ENCODE measurements at regions not wholly inside any gene's neighbourhood (a gene's known extent, or its start where the extent isn't known, plus 50 kb on each side); places are given as distances from the start of the nearest gene placed in this dataset.

DNA sequence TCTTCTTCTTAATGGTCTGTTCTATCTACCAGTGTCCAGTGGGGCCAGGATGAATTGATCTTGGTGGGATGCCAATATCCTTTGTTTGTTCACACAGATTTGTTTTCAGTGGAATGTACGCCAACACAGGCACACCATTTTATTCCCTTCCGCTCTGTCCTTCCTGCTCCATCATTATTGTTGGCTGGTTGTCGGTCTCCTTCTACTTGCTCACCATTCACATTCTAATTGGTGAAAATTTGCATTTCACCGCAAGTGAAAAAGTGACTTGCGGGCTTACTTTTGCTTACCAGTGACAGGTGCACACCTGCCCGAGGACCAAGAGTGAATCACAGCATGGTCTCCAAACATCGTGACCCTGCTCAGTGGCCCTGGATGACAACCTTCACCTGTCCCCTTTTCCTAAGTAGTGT, 148.3 kb downstream of the NOC3L start:
- DNase-seq: no peak
- Mint-ChIP-seq H3K4me1 (no peaks in the 10 kb centered on the region), H3K36me3 (ENCODE audit: low read depth) (no peaks in the 10 kb centered on the region), H3K27me3 (peaks cover 4% of the 10 kb centered on the region), H3K27ac (no peak overlapping the region), H3K4me3 (no peak overlapping the region), H3K9me3 (no peaks in the 10 kb centered on the region)
- ChIA-PET CTCF (no interaction called here), POLR2A (no interaction called here)

DNA sequence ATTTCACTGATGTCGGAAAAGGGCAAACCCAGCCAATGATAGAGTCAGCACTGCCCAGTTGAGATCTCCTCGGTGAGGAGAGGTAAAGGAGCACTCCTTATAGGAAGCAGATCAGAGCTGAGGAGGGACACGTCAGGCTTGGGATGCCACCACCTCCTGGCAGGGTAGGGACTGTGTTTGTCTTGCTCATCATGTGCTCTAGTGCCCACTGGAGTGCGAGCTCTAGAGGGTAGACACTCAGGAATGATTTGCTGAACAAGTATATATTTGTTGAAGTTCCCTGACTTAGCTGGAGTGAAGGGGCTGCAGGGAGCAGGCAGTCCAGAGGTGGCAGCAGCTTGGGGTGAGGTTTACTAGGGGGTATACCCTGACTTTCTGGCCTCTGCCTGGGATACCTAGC, 146.5 kb downstream of the NOC3L start:
- ChIA-PET CTCF (interaction anchor here (1.7 kb wide), 1 partner anchor 11 kb away, joined by 4 read pairs; no protein-coding TSS in a partner anchor), POLR2A (no interaction called here)
- peaks cover 6% of the 10 kb centered on the region for H3K27me3 Mint-ChIP-seq
- H3K4me3 Mint-ChIP-seq: no peak overlapping the region
- DNase-seq: no peak
- no peaks in the 10 kb centered on the region for H3K36me3 Mint-ChIP-seq (ENCODE audit: low read depth)
- H3K4me1 Mint-ChIP-seq: no peaks in the 10 kb centered on the region
- H3K27ac Mint-ChIP-seq: no peak overlapping the region
- no peaks in the 10 kb centered on the region for H3K9me3 Mint-ChIP-seq

DNA sequence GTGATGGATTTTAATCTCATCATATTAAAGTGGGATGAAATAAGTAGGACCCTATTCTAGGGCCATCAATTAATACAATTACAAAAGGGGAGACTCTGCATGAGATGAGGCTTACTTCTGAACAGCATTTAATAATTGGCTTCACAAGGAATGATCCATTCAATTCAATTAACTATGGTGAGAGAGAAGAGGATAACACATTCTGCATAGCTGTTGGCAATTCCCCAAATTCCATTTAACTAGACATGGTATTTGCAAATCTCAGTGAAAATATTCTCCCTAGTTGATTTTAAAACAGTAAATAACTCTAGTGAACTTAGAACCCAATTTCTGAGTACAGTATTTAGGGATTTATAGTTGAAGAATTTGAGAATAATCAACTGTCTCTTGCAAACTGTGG, 145.3 kb downstream of the NOC3L start:
- H3K9me3 Mint-ChIP-seq: no peaks in the 10 kb centered on the region
- POLR2A ChIA-PET: no interaction called here
- CTCF ChIA-PET: no interaction called here
- no peaks in the 10 kb centered on the region for H3K4me1 Mint-ChIP-seq
- H3K36me3 Mint-ChIP-seq (ENCODE audit: low read depth): no peaks in the 10 kb centered on the region
- H3K4me3 Mint-ChIP-seq: no peak overlapping the region
- DNase-seq: no peak
- H3K27me3 Mint-ChIP-seq: peaks cover 6% of the 10 kb centered on the region
- H3K27ac Mint-ChIP-seq: no peak overlapping the region

DNA sequence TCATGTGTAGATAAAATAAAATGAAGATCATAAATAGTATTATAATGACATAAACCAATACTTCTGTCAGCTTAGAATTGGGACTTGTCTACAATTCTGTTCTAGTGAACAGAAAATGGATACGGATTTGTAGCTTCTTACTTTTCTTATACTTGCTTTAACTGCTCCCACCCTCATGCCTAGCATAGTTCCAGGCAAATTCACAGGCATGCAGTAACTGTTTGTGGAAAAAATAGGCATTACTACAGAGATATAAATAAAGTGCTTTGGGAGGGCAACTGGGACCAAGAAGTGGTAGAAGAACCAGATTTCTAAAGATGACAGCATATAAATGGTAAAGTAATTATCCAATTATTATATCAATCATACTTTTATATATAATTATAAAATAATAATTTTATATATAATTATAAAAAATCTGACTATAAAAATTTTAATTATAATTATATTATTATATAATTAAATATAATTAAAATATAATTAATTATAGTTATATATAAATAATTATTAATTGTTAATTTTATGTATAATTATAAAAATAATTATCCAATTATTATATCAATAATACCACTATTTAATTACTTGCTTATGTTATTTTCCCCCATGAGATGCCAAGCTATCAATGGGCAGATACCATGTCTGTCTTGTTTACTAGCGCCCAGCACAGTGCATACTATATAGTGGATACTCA, 144.1 kb downstream of the NOC3L start:
- ChIA-PET CTCF (interaction anchor here (0.6 kb wide), 1 partner anchor 30 kb away, joined by 3 read pairs; no protein-coding TSS in a partner anchor), POLR2A (no interaction called here)
- H3K36me3 Mint-ChIP-seq (ENCODE audit: low read depth): no peaks in the 10 kb centered on the region
- H3K4me3 Mint-ChIP-seq: no peak overlapping the region
- no peak overlapping the region for H3K27ac Mint-ChIP-seq
- DNase-seq: no peak
- peaks cover 6% of the 10 kb centered on the region for H3K27me3 Mint-ChIP-seq
- H3K9me3 Mint-ChIP-seq: no peaks in the 10 kb centered on the region
- H3K4me1 Mint-ChIP-seq: no peaks in the 10 kb centered on the region

DNA sequence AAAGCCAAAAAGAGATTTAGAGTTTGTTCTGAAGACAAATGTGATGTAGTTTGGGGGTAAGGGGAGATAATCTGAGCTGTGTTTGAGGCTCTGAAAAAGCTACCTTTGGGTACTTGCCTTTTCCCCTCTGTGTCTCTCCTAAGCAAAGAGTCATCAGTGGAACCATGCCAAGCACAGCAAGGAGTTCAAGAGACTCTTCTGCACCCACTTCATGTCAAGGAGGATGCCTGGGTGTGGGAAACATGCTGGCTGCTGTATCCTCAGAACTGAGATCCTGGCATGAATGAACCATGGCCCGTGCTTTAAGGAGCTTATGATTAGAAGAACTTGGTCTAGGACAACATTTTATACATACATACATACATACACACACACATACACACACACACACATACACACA, 142.9 kb downstream of the NOC3L start:
- H3K9me3 Mint-ChIP-seq: no peaks in the 10 kb centered on the region
- no peak overlapping the region for H3K27ac Mint-ChIP-seq
- ChIA-PET CTCF (no interaction called here), POLR2A (no interaction called here)
- H3K27me3 Mint-ChIP-seq: peaks cover 6% of the 10 kb centered on the region
- H3K4me3 Mint-ChIP-seq: no peak overlapping the region
- no peaks in the 10 kb centered on the region for H3K36me3 Mint-ChIP-seq (ENCODE audit: low read depth)
- H3K4me1 Mint-ChIP-seq: no peaks in the 10 kb centered on the region
- no peak for DNase-seq

DNA sequence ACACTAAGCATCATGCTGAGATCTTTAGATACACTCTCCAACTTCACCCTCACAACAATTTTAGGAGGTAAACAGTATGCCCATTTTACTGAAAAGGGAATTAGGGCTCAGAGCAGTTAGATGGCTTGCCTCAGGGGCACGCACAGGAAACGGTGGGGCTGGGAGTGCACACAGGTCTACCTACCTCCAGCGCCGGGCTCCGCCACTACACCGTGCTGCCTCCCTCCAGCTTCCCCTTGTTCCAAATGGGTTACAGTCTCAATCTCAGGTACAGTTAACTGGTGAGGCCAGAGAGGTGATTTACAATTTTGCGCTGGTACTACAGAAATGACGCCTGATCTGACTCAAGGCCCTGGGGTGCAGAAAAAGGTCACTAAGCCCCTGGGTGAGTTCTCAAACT, 142.0 kb downstream of the NOC3L start:
- CTCF ChIA-PET: no interaction called here
- Mint-ChIP-seq H3K27ac (no peak overlapping the region), H3K4me1 (no peaks in the 10 kb centered on the region), H3K9me3 (no peaks in the 10 kb centered on the region), H3K27me3 (peaks cover 6% of the 10 kb centered on the region), H3K4me3 (no peak overlapping the region), H3K36me3 (ENCODE audit: low read depth) (no peaks in the 10 kb centered on the region)
- DNase-seq: no peak
- POLR2A ChIA-PET: no interaction called here

DNA sequence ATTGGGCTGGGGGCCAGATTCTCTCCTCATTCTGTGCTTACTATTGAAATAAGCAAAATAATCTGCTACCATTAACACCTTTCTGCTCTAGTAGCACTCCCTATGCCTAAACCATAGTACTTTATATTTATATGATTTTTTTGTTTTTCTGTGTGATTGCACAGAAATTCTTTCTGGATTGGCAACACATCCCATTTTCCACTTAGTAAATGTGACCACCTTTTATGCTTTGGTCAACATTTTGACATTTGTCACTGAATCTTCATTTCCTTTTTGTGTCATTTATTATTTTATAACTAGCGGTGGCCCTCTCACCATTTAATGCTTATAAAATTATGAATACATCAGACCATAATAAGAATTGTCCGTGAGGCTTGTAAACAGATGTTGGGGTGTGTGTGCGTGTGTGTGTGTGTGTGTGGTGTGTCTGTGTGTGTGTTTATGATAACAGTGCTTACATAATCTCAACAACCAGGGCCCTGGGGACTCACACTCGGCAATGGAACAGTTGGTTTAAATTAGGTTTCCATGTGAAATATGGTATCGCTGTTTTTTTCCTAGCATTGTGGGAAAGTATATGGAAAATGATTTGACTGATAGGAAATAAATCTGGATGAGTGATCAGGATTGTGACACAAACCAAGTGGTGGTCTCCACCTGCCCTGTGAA, 138.9 kb downstream of the NOC3L start:
- POLR2A ChIA-PET: no interaction called here
- peaks cover 4% of the 10 kb centered on the region for H3K27me3 Mint-ChIP-seq
- H3K36me3 Mint-ChIP-seq (ENCODE audit: low read depth): no peaks in the 10 kb centered on the region
- no peak for DNase-seq
- no peak overlapping the region for H3K27ac Mint-ChIP-seq
- no peaks in the 10 kb centered on the region for H3K9me3 Mint-ChIP-seq
- H3K4me1 Mint-ChIP-seq: no peaks in the 10 kb centered on the region
- CTCF ChIA-PET: no interaction called here
- H3K4me3 Mint-ChIP-seq: no peak overlapping the region

DNA sequence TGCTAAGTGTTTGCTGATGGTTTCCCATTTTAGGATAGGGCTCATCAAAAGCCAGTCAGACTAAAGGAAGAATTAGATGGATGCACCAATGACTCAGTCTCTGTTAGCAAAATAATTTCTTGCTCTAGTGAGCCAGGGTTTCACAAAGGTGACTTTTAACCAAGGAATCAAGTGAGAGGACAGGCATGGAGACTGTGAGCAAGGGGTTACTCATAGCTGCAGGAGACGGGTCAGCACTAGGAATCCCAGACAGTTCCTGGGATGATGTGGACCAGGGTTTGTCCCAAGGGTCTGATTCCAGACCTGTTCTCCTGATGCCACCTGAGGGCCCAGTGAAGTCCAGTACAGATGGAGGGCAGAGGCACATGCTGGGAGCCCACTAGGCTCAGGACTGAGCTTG, 138.1 kb downstream of the NOC3L start:
- Mint-ChIP-seq H3K27ac (no peak overlapping the region), H3K9me3 (no peaks in the 10 kb centered on the region), H3K36me3 (ENCODE audit: low read depth) (no peaks in the 10 kb centered on the region), H3K4me3 (no peak overlapping the region), H3K27me3 (peaks cover 2% of the 10 kb centered on the region), H3K4me1 (no peaks in the 10 kb centered on the region)
- DNase-seq: no peak
- POLR2A ChIA-PET: no interaction called here
- CTCF ChIA-PET: no interaction called here

DNA sequence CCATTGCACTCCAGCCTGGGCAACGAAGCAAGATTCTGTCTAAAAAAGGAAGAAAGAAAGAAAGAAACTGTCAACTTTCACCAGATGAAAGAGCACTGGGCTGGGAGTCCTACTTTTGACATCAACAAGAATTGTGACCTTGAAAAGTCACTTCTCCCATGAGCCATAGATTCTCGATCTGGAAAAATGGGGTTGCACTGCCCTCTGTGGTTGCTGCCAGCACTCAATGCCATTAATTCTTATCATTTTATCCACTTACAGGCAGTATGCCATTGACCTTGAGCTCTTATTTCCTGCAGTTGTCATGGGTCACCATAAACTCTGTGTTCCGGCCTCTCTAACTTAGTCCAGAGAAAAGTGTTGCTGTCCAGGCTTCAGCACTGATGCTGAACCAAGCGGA, 137.2 kb downstream of the NOC3L start:
- no peak overlapping the region for H3K4me3 Mint-ChIP-seq
- H3K27me3 Mint-ChIP-seq: no peaks in the 10 kb centered on the region
- no peaks in the 10 kb centered on the region for H3K4me1 Mint-ChIP-seq
- no peaks in the 10 kb centered on the region for H3K36me3 Mint-ChIP-seq (ENCODE audit: low read depth)
- no peak overlapping the region for H3K27ac Mint-ChIP-seq
- ChIA-PET POLR2A (no interaction called here), CTCF (no interaction called here)
- no peaks in the 10 kb centered on the region for H3K9me3 Mint-ChIP-seq
- DNase-seq: no peak

DNA sequence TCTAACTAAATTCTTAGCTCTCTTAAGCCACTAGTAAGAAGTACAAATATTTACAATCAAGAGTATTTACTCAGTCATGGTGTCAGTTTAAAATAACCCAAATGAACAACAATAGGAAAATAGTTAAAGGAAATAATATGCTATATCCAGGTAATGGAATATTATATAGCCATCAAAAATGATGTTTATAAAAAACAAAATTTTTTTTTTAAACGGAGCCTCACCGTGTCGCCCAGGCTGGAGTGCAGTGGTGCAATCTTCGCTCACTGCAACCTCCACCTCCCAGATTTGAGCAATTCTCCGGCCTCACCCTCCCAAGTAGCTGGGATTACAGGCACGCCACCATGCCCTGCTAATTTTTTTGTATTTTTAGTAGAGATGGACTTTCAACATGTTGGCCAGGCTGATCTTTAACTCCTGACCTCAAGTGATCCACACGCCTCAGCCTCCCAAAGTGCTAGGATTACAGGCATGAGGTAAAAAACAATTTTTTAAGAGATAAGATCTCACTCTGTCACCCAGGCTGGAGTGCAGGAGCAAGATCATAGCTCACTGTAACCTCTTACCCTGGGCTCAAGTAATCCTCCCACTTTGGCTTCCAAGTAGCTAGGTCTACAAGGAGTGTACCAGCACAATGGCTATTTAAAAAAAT, 132.5 kb downstream of the NOC3L start:
- DNase-seq: no peak
- Mint-ChIP-seq H3K27me3 (no peaks in the 10 kb centered on the region), H3K27ac (no peak overlapping the region), H3K36me3 (ENCODE audit: low read depth) (no peaks in the 10 kb centered on the region), H3K4me3 (no peak overlapping the region), H3K9me3 (no peaks in the 10 kb centered on the region), H3K4me1 (no peaks in the 10 kb centered on the region)
- ChIA-PET CTCF (no interaction called here), POLR2A (no interaction called here)

DNA sequence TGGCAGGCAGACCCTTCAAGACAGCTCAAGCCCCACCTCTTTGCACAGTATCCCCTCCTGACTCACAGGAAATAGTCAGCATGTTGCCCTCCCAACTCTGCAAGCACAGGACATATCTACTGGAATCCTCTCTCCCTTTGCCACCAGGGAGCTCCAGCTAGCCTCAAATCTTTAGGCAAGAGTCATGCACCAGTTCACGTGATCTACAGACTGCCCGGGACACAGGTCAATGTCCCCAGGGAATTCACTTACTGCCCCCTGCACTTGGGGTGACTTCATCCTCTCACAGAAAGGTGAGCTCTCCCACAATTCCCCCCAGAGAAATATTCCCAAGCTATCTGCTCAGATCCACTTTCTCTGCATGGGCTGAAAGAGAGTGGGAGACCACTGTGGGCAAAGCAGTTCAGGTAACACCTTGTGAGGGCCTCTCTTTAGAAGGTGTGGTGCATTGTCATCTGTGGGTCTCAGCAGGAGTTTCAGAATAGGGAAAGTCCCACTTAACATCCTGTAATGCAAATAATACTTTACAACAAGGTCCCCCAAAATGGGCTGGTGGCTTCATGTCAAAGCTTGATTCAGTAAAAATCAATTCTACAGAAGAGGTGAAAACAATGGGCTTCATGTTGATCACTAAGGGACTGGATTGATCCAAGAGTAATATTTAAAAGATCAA, 129.9 kb downstream of the NOC3L start:
- peaks cover 7% of the 10 kb centered on the region for H3K27me3 Mint-ChIP-seq
- no peak overlapping the region for H3K4me3 Mint-ChIP-seq
- CTCF ChIA-PET: no interaction called here
- no peaks in the 10 kb centered on the region for H3K36me3 Mint-ChIP-seq (ENCODE audit: low read depth)
- H3K4me1 Mint-ChIP-seq: no peaks in the 10 kb centered on the region
- no peak for DNase-seq
- H3K27ac Mint-ChIP-seq: no peak overlapping the region
- POLR2A ChIA-PET: no interaction called here
- no peaks in the 10 kb centered on the region for H3K9me3 Mint-ChIP-seq

DNA sequence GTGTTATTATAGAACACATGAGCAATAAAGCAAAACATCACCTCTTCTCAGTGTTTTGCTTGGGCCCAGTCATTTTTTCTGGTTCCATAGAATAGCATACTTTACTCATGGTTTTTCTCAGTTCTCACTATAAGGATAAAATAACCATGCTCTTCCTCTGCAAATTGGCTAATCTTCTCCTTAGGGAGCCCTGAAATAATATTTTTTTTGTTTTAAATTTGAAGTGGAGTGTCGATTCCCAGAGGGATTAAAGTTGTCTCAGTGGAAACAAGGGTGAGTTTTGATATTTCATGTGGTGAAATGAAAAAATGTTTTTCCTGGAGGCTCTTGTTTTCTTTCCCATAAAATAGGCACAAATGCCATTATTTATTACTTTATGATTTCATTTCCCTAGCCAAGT, 127.3 kb downstream of the NOC3L start:
- Mint-ChIP-seq H3K4me3 (no peak overlapping the region), H3K9me3 (no peaks in the 10 kb centered on the region), H3K27me3 (peaks cover 12% of the 10 kb centered on the region), H3K4me1 (no peaks in the 10 kb centered on the region), H3K27ac (no peak overlapping the region), H3K36me3 (ENCODE audit: low read depth) (no peaks in the 10 kb centered on the region)
- ChIA-PET POLR2A (interaction anchor here (0.6 kb wide), 1 partner anchor 1593 kb away, joined by 3 read pairs; no protein-coding TSS in a partner anchor), CTCF (no interaction called here)
- no peak for DNase-seq

DNA sequence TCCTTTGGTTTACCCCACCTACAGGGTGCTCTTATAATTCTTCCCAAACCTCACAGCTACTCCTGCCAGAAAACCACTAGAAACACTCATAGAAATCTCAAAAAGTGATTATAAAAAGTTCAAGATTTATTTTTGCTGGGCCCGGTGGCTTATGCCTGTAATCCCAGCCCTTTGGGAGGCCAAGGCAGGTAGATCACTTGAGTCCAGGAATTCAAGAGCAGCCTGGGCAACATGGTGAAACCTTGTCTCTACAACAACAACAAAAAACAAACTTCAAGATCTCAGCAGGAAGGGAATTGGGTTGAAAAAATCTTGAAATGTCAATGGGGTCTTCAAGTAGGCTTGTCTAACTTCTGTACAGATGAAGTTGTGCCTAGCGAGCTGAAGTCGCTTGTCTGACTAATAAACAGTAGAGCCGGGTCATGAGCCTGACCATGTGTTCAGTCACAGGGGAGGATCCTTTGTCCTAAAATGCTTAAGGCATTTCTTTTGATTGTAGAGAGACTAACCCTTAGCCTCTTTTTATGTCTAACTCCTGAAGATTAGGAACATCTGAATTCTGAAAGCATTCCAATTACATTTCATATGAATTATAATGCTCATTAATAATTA, 124.6 kb downstream of the NOC3L start:
- Mint-ChIP-seq H3K4me1 (no peaks in the 10 kb centered on the region), H3K36me3 (ENCODE audit: low read depth) (no peaks in the 10 kb centered on the region), H3K27ac (no peak overlapping the region), H3K9me3 (no peaks in the 10 kb centered on the region), H3K27me3 (peaks cover 20% of the 10 kb centered on the region), H3K4me3 (no peak overlapping the region)
- no peak for DNase-seq
- CTCF ChIA-PET: no interaction called here
- POLR2A ChIA-PET: no interaction called here

All from activated CD4-positive, alpha-beta T cell treated with anti-CD3 and anti-CD28 coated beads, Interleukin-2, amount 10 ng/mL, durations not matched to agents 7 days and 5 days (primary cell).